Stimulated activated naive B cell treated with anti-CD40 and anti-IgM and Interleukin-4, amounts not matched to agents 10 μg/mL and 1 μg/mL and 100 μg/mL, for 72 hours (primary cell): ENCODE measurements at regions not wholly inside any gene's neighbourhood (a gene's known extent, or its start where the extent isn't known, plus 50 kb on each side); places are given as distances from the start of the nearest gene placed in this dataset.
"Not testable (repeated sequence)": the region's sequence is repeated elsewhere in the genome, so short reads cannot be mapped to it uniquely, and the experiment has no call there.

Experiments used
- ATAC-seq, 2 donors: fragments of 150-1000 bp; cut with Tn5 transposase; replicated peaks; 2 replicates each; pipeline ENCODE4 v1.10.0; 2021; ENCODE audit warnings: moderate library complexity in 1 of 2
- DNase-seq: peaks from one replicate; pipeline ENCODE4 v3.0.0; 2021
- H3K27ac Mint-ChIP-seq: one replicate; pipeline ENCODE4 v1.8.0; 2022; ENCODE audit warnings: mild to moderate bottlenecking, mixed read lengths
- H3K27me3 Mint-ChIP-seq, 2 donors: one replicate each; pipeline ENCODE4 v1.8.0; 2022; ENCODE audit warnings: mixed read lengths in 2 of 2
- H3K36me3 Mint-ChIP-seq, 2 donors: one replicate each; pipeline ENCODE4 v1.8.0; 2022; ENCODE audit warnings: mixed read lengths in 2 of 2, mild to moderate bottlenecking in 1 of 2
- H3K4me1 Mint-ChIP-seq, 2 donors: one replicate each; pipeline ENCODE4 v1.8.0; 2022; ENCODE audit warnings: mixed read lengths in 2 of 2, mild to moderate bottlenecking in 1 of 2
- H3K4me3 Mint-ChIP-seq, 2 donors: one replicate each; pipeline ENCODE4 v1.8.0; 2022; ENCODE audit warnings: mild to moderate bottlenecking in 2 of 2, mixed read lengths in 2 of 2, moderate library complexity in 1 of 2
- H3K9me3 Mint-ChIP-seq, 2 donors: one replicate each; pipeline ENCODE4 v1.8.0; 2022; ENCODE audit warnings: mixed read lengths in 2 of 2, mild to moderate bottlenecking in 1 of 2

DNA sequence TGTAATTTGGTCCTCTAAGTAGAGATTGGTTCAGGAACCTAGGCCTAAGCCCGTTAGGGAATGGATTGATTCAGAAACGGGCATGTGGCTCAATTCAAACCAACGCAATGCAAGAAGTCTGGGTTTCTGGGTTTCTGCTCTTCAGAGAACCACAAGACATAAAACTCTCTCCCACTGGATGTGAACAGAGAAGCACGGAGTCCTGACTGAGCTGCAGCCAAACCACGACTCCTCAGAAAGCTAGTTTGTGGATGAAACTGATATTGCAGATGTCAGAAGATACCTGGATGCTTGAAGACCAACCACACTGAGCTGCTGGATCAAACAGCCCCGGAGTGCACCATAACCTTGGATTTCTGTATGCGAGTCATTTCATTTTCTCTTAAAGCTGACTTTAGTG lies 50.0 kb downstream of the SOD2 start:
- peaks cover 4 to 12% of the 10 kb centered on the region in 2 donors for H3K36me3 Mint-ChIP-seq
- H3K9me3 Mint-ChIP-seq: peaks cover 0 to 9% of the 10 kb centered on the region in 2 donors
- peaks cover 0 to 8% of the 10 kb centered on the region in 2 donors for H3K4me1 Mint-ChIP-seq

DNA sequence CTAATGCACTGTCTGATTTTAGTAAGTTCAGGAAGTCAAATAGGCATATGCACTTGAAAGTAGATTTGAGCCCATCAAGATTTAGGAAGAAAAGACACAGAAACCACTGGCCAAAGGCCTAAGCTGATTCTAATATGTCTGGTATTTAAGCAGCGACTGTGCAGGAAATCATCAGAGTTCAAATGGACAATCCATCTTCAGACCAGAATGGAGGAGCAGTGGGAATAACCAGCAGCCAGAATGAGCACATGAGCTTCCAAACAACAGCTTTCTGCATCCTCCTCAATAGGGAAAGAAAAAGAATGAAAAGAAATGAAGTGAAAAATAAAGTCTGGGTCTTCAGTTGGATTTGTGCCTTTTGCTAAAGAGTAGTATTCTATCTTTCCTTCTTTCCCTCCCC lies 50.6 kb downstream of the SOD2 start:
- peaks cover 0 to 10% of the 10 kb centered on the region in 2 donors for H3K9me3 Mint-ChIP-seq
- H3K27me3 Mint-ChIP-seq: no peaks in the 10 kb centered on the region
- H3K4me1 Mint-ChIP-seq: peaks cover 0 to 8% of the 10 kb centered on the region in 2 donors
- no peak overlapping the region for H3K27ac Mint-ChIP-seq
- H3K36me3 Mint-ChIP-seq: peaks cover 4 to 13% of the 10 kb centered on the region in 2 donors
- ATAC-seq (no peak), DNase-seq (no peak)
- no peak overlapping the region for H3K4me3 Mint-ChIP-seq

More for the DNA sequence above, 50.0 kb downstream of the SOD2 start:
- no peaks in the 10 kb centered on the region for H3K27me3 Mint-ChIP-seq
- ATAC-seq: no peak
- no peak overlapping the region for H3K4me3 Mint-ChIP-seq
- H3K27ac Mint-ChIP-seq: no peak overlapping the region
- no peak for DNase-seq

DNA sequence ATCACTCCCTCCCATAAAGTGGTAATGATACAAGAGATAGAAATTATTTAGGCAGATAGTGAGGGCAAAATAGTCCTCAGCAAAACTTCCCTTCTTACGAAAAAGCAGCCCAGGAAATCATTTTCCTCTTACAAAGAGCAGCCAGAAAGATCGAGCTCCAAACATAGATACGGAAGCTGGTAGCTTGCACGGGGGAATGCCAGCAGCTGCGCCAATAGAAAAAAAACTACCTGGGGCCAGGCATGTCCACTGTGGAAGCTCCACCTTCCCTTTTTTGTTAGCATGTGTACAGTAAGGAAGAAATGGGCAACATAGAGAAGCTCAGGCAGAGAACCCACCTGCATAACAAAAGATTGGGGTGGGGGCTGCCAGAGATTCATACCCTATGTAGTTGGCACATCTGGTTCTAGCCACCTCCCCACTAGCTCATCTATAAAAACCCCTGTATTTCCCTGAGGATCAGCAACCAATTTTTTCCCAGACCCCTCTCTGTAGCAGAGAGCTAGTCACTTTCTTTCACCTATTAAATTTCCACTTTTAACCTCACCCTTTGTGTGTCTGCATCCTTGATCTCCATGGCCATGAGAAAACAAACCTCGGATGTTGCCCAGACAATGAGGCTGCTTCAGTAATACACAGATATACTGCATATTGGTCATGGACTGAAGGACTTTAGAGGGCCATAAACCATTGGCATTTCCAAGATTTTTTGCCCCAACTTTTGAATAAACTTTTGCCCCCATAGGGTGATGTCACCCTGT lies 52.1 kb downstream of the SOD2 start:
- DNase-seq (no peak), ATAC-seq (no peak)
- H3K4me3 Mint-ChIP-seq: no peak overlapping the region
- H3K4me1 Mint-ChIP-seq: peaks cover 0 to 8% of the 10 kb centered on the region in 2 donors
- H3K27me3 Mint-ChIP-seq: no peaks in the 10 kb centered on the region
- no peak overlapping the region for H3K27ac Mint-ChIP-seq
- H3K36me3 Mint-ChIP-seq: peaks cover 4 to 13% of the 10 kb centered on the region in 2 donors
- peaks cover 0 to 10% of the 10 kb centered on the region in 2 donors for H3K9me3 Mint-ChIP-seq

DNA sequence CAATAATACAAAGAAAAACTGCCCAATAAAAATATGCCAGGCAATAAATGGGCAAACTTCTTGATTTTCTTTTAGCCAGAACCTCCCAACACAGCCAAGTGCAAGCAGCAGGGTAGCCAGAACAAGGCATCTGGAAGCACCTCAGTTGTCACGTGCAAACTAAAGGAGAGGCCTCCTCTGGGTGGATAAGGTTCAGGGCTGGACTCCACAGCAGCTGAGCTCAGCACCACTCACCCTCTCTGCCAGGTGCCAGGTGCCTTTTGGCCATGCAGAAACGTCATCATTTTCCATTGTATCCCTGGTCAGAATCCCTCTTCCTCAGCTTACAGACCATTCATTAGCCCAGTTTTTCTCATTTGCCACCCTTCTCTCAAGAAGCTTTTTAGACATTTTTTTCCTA lies 52.7 kb downstream of the SOD2 start:
- Mint-ChIP-seq H3K27me3 (no peaks in the 10 kb centered on the region), H3K4me3 (no peak overlapping the region), H3K36me3 (peaks cover 4 to 13% of the 10 kb centered on the region in 2 donors), H3K4me1 (peaks cover 0 to 4% of the 10 kb centered on the region in 2 donors), H3K9me3 (peaks cover 0 to 10% of the 10 kb centered on the region in 2 donors), H3K27ac (no peak overlapping the region)
- ATAC-seq (no peak), DNase-seq (no peak)

DNA sequence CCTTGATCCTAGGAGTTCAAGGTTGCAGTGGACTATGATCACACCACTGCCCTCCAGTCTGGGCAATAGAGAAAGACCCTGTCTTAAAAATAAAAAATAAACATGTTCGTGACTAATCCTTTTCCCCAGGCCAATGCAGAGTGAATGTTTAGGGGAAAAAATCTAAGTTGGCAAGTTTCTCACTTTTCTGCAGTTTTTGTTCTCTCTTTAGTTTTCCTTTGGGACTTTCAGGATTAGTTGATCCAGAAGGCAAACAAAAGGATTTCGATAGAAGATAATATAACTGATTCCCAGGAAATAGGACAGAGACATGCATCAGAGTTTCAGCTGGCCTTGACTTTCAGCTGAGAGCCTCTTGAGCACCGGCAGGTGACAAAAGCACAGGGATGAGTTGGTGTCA lies 53.3 kb downstream of the SOD2 start:
- DNase-seq: no peak
- H3K27ac Mint-ChIP-seq: no peak overlapping the region
- peaks cover 0 to 8% of the 10 kb centered on the region in 2 donors for H3K9me3 Mint-ChIP-seq
- no peak for ATAC-seq
- H3K4me1 Mint-ChIP-seq: no peaks in the 10 kb centered on the region
- no peak overlapping the region for H3K4me3 Mint-ChIP-seq
- H3K36me3 Mint-ChIP-seq: peaks cover 4 to 11% of the 10 kb centered on the region in 2 donors
- no peaks in the 10 kb centered on the region for H3K27me3 Mint-ChIP-seq

DNA sequence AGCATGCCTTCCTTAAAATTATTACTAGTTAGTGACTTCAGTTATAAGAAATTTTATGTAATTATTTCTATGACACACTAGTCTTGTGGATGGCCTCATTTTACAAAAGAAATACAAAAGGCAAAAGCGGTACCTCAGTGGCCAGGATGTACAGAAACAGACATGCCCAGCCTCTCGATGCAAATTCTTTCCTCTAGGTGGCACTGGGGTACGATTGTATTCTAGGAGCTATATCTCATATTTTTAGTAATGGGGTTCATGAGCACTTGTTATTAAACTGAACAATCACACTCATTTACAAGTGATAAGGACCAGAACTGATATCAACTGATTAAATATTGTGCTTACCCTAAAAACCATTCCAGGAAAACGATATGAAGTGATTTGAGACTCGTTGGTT lies 59.8 kb downstream of the SOD2 start:
- peaks cover 2 to 3% of the 10 kb centered on the region in 2 donors for H3K36me3 Mint-ChIP-seq
- DNase-seq: no peak
- H3K9me3 Mint-ChIP-seq: peaks cover 0 to 1% of the 10 kb centered on the region in 2 donors
- no peak overlapping the region for H3K27ac Mint-ChIP-seq
- no peak overlapping the region for H3K4me3 Mint-ChIP-seq
- ATAC-seq: no peak
- no peaks in the 10 kb centered on the region for H3K27me3 Mint-ChIP-seq
- H3K4me1 Mint-ChIP-seq: no peaks in the 10 kb centered on the region

DNA sequence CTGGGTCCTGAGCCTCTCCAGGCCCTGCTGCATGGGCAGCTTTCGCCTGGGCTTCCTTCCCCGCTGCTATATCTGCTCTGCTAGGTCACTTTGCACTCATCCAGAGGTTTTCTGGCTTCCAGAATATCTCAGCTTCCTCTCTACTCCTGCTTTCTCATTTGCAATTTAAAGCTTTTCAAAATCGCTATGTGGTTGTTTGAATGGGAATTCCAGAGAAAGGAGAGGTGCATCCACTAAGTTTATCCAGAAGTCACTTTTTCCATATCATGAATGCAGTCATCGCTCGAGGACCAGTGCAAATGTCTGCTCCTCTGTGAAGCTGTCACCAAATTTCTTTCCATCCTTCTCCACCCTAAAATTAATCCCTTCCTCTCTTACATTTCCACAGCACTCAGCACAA lies 61.2 kb downstream of the SOD2 start:
- no peak overlapping the region for H3K27ac Mint-ChIP-seq

DNA sequence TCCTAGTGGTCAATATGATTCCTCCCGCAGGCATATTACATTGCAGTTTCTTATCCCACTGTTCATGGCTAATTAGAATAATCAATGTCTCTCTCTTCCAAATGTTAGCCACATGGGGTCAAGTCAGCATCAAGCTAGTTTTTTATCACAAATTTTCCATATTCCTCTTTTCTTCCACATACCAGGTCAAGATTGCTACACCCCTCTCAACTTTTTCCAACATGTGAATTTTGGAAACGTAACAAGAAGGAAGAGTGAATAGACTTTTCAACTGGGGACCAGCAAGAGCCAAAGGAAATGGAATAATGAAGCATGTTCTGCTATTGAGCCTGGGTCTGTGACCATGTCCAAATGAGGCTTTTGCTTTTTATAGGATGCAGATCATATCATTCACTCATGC lies 65.1 kb downstream of the SOD2 start:
- H3K4me1 Mint-ChIP-seq: no peaks in the 10 kb centered on the region
- no peak overlapping the region for H3K27ac Mint-ChIP-seq
- no peak overlapping the region for H3K4me3 Mint-ChIP-seq
- no peak for ATAC-seq
- H3K27me3 Mint-ChIP-seq: no peaks in the 10 kb centered on the region
- no peak for DNase-seq
- no peaks in the 10 kb centered on the region for H3K9me3 Mint-ChIP-seq
- H3K36me3 Mint-ChIP-seq: peaks cover 2% of the 10 kb centered on the region in 2 donors

More for the DNA sequence above, 61.2 kb downstream of the SOD2 start:
- ATAC-seq (no peak), DNase-seq (no peak)
- peaks cover 2% of the 10 kb centered on the region in 2 donors for H3K36me3 Mint-ChIP-seq
- no peak overlapping the region for H3K4me3 Mint-ChIP-seq
- no peaks in the 10 kb centered on the region for H3K4me1 Mint-ChIP-seq
- no peaks in the 10 kb centered on the region for H3K9me3 Mint-ChIP-seq
- no peaks in the 10 kb centered on the region for H3K27me3 Mint-ChIP-seq

DNA sequence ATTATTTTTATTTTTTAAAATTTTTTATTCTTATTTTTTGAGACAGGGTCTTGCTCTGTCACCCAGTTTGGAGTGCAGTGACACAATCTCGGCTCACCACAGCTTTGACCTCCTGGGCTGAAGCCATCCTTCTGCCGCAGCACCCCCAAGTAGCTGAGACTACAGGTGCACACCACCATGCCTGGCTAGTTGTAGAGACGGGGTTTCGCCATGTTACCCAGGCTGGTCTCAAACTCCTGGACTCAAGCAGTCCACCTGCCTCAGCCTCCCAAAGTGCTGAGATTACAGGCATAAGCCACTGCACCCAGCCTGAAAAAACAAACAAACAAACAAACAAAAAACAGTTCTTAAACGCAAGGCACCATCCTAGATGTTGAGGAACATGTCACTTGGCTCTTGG lies 66.5 kb downstream of the SOD2 start:
- not testable (repeated sequence) for H3K36me3 Mint-ChIP-seq, H3K27ac Mint-ChIP-seq, H3K4me1 Mint-ChIP-seq, H3K9me3 Mint-ChIP-seq, H3K27me3 Mint-ChIP-seq, H3K4me3 Mint-ChIP-seq, ATAC-seq, DNase-seq

DNA sequence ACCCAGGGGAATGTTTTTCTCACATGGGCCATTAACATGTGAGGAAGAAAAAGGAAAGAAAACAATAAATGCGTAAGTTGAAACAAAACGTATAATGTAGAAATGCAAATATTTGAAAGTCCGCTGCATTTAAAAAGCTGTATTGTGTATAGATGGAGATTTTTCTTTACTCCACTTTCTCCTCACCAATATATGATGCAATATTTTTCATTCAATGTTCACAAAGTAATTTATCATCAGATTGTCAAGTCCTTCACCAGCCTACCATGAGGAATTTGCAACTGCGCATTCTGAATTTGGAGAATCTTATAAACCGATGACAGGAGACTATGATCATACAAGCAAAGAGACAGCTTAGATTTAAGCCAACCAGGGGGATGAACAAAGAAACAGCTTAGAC lies 69.9 kb downstream of the SOD2 start:
- Mint-ChIP-seq H3K36me3 (peaks cover 3 to 5% of the 10 kb centered on the region in 2 donors), H3K27ac (no peak overlapping the region), H3K4me1 (no peaks in the 10 kb centered on the region), H3K4me3 (no peak overlapping the region), H3K9me3 (peaks cover 3 to 9% of the 10 kb centered on the region in 2 donors), H3K27me3 (peaks cover 6 to 7% of the 10 kb centered on the region in 2 donors)
- ATAC-seq (no peak), DNase-seq (no peak)

DNA sequence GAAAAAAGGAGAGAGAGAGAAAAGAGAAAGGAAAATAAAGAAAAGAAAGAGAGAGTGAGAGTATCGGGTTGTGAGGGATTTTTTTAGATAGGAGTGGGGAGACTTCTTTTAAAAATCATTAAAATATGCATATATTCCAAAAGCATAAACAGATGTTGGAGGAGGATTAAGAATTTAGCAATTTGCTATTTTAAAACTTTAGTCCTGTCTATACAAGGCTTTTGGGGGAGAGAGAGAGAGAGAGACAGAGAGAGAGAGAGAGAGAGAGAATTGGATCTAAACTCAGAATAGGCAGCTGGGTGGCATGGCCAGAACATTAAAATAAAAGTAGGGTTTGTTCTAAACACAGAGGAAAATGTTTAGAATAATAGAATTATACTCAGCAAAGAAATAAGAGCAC lies 72.1 kb downstream of the SOD2 start:
- Mint-ChIP-seq H3K36me3 (peaks cover 11 to 19% of the 10 kb centered on the region in 2 donors), H3K9me3 (peaks cover 19 to 20% of the 10 kb centered on the region in 2 donors), H3K4me3 (no peak overlapping the region), H3K27me3 (peaks cover 6 to 7% of the 10 kb centered on the region in 2 donors), H3K27ac (no peak overlapping the region), H3K4me1 (no peaks in the 10 kb centered on the region)
- no peak for DNase-seq
- no peak for ATAC-seq

DNA sequence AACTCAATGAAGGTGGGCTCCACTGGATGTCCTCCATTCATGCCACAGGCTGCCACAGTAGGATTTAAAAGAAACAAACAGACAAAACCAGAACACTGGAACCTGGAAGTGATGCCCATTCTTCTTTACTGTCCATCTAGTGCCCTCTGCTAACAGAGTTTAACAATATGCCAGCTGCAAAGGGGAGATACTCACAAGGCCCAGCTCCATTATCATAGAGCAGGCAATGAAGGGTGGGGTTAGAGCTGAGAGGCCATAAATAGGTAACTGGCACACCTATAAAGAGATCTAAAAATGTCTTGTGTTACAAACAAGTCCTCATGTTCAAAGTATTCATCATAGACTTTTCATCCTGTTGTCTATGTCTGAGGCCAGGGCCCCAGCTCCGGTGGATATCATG lies 75.6 kb downstream of the SOD2 start:
- no peaks in the 10 kb centered on the region for H3K4me1 Mint-ChIP-seq
- H3K27me3 Mint-ChIP-seq: peaks cover 6 to 7% of the 10 kb centered on the region in 2 donors
- ATAC-seq (no peak), DNase-seq (no peak)
- peaks cover 20 to 23% of the 10 kb centered on the region in 2 donors for H3K36me3 Mint-ChIP-seq
- H3K9me3 Mint-ChIP-seq: peaks cover 31 to 33% of the 10 kb centered on the region in 2 donors
- H3K27ac Mint-ChIP-seq: no peak overlapping the region
- H3K4me3 Mint-ChIP-seq: no peak overlapping the region

DNA sequence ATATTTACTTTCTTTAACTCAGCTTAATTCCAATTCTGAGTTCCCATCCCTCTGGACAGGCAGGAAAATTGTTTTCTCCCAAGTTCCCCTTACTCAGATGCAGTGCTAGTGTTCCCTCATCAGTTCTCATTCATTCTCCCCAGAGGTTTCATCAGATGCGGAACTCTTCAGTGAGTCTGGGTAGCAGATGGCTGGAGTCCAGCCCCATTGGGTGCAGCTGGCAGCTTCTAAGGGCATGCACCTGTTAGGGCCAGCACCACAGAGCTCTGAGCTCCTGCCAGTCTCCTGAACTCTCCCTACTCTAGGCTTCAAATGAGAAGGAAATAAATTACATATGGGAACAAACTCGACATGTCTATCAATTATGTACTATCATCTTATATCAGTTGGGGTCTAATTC lies 76.6 kb downstream of the SOD2 start:
- ATAC-seq (no peak), DNase-seq (no peak)
- Mint-ChIP-seq H3K9me3 (peaks cover 31 to 33% of the 10 kb centered on the region in 2 donors), H3K36me3 (peaks cover 20 to 23% of the 10 kb centered on the region in 2 donors), H3K27me3 (peaks cover 6 to 7% of the 10 kb centered on the region in 2 donors), H3K4me3 (no peak overlapping the region), H3K27ac (no peak overlapping the region), H3K4me1 (no peaks in the 10 kb centered on the region)

DNA sequence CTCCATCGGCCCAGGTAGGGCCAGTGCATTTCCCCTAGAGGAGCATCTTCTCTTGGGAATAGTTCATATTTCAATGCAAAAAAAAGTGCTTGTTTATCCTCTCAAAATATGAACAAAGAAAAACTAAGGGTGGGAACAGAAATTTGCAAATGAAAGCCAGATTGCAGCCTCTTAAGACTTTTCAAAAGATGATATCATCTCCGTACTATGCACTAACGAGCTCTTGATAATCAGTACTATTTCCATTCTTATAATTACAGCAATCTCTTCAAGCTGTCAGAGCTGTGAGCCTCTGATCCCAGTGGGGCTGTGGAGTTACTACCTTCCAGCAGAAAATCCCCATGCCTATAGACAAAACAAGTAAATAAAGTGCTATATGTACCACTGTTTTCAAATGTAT lies 77.1 kb downstream of the SOD2 start:
- peaks cover 6 to 7% of the 10 kb centered on the region in 2 donors for H3K27me3 Mint-ChIP-seq
- peaks cover 31 to 33% of the 10 kb centered on the region in 2 donors for H3K9me3 Mint-ChIP-seq
- no peak overlapping the region for H3K27ac Mint-ChIP-seq

DNA sequence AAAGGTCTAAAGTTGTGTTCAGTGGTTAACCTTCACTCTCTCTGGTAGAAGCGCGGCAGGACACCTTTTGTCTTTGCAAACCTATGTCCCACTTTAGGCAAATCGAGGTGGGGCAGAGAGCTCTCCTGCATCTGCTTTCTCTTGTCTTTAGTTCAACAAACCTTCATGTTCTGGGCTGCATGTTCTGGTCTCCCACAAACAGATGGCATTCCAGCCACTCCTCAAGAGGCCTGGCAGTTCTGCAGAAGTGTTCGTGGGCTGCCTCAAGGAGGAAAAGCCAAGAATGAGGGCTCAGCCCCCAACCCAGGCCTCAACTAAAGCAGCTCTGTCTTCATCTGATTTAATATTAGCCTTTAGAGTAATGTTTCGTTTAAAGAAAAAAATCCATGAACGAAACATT lies 82.2 kb downstream of the SOD2 start:
- no peaks in the 10 kb centered on the region for H3K27me3 Mint-ChIP-seq
- peaks cover 4 to 8% of the 10 kb centered on the region in 2 donors for H3K36me3 Mint-ChIP-seq
- H3K4me3 Mint-ChIP-seq: no peak overlapping the region
- DNase-seq (no peak), ATAC-seq (no peak)
- H3K27ac Mint-ChIP-seq: no peak overlapping the region
- peaks cover 12 to 14% of the 10 kb centered on the region in 2 donors for H3K9me3 Mint-ChIP-seq
- H3K4me1 Mint-ChIP-seq: no peaks in the 10 kb centered on the region

More for the DNA sequence above, 77.1 kb downstream of the SOD2 start:
- no peaks in the 10 kb centered on the region for H3K4me1 Mint-ChIP-seq
- H3K4me3 Mint-ChIP-seq: no peak overlapping the region
- H3K36me3 Mint-ChIP-seq: peaks cover 20 to 23% of the 10 kb centered on the region in 2 donors
- no peak for ATAC-seq
- no peak for DNase-seq
